HG03025 (cell line): ENCODE measurements at regions not wholly inside any gene's neighbourhood (a gene's known extent, or its start where the extent isn't known, plus 50 kb on each side); places are given as distances from the start of the nearest gene placed in this dataset.
"Not testable (repeated sequence)": the region's sequence is repeated elsewhere in the genome, so short reads cannot be mapped to it uniquely, and the experiment has no call there.

Experiments
- ATAC-seq: cut with Tn5 transposase; IDR thresholded peaks from one replicate; pipeline ENCODE4 v1.9.1; 2021; ENCODE audit warnings: mild to moderate bottlenecking, moderate library complexity; ENCODE audit not compliant: unreplicated experiment, low FRiP score

DNA sequence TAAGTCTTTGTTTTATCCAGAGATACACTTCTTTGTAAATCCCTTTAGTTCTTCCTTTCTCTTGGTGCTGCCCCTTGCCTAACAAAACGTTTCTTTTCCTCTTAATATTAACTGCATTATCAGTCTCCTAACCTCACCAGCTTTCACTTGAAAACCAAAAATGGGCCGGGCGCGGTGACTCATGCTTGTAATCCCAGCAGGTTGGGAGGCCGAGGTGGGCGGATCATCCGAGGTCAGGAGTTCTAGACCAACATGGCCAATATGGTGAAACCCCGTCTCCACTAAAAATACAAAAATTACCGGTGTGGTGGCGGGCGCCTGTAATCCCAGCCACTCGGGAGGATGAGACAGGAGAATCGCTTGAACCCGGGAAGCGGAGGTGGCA is 329.8 kb upstream of the MIR17HG start:
- ATAC-seq: peak; percentile 6

GRCh38 chr13:91020461-91021034 is 326.9 kb upstream of the MIR17HG start:
- no peak for ATAC-seq

DNA sequence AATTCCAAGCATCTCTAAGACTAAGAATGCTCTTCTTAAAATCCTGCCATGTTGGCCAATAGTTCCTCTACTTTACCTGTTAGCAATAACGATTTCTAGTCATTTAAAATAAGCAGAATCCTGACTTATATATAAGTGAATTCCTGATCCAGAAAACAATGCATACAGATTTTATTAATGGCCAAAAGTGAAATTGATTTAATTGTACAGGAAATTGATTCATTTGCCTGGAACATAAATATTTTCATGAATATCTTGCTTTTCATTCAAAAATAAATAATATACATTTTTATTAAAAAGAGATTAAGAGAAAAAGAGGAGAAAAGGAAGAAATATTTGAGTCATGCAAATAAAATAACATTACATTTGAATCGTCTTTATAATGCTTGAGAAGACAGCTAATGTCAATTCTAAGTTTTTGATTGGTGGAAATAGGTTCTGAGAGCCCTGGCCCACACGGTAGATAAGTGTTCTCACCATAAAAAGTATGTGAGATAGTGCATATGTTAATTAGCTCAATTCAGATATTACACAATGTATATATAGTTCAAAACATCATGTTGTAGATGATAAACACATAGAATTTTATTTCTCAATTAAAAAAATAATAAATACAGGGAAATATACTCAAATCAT is 323.2 kb upstream of the MIR17HG start:
- ATAC-seq: no peak

- no peak for ATAC-seq
Observed at GRCh38 chr13:91025442-91025841, 322.0 kb upstream of the MIR17HG start.

DNA sequence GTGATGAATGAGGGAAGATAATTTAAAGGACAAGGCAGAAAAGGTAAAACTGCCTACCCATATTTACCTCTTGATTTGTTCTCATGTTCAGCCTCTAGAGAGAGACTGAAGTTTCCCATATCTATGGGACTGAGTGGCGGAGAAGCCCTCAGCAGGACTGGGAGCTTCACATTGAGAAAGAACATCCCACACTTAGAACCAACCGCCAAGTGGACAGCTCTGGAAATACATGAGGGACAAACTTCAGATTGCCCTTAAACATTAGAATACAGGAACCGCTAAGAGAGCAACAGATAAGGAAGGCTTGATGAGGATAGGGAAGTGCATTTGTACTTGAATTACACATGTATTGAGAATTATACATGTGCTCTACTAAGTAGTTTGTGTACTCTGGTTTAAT is 316.0 kb upstream of the MIR17HG start:
- ATAC-seq: no peak

DNA sequence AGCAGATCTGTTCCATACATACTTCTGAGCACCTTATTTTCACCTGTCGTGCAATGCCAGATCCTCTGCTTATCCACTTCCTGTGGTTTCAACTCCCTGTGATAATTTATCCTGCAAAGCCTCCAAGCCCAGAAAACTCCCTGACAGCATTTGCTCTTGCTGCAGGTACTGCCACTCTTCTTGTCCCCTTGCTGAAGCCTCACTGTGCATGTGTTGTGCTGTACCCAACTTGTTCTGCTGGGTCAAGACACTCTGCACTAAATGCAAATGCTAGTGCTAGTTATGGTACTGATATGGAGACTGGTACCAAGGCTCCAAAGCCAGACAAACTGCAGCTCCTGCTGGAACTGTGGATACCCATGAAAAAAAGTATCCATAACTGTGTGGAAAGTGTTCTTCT is 315.4 kb upstream of the MIR17HG start:
- no peak for ATAC-seq

DNA sequence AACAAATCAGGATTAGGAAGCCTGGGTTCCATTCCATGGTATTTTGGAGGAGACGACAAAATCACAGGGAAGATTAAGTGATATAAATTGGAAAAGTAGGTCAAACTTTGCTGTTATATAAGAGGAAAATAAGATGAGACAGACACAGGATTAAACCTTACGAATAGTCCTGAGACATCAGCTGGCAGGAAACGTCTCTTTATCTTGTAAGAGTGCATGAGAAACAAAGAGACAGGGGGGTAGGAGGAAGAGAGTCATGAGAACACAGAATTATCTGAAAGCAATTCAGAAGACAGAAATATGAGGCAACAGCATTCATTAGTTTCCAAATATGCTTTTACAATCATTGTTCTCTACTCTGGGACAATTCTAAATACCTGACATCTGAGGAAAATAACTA is 310.6 kb upstream of the MIR17HG start:
- no peak for ATAC-seq

DNA sequence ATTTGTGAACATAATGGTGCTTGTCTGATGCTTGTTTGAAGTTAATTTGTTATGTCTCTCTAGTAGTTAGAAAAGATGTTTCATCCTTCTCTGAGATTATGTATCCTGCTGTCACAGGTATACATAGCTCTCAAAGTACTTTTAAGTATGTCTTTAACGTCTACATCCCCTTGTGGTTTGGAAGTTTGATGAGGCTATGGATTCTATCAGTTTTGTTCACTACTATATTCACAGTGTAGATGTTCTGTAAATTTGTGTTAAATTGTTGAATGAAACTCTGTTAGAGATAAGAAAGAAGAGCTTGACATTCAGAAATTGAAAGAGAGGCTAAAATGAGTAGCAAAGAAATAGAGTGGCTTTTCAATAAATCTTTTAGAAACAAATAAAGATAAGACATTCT is 304.6 kb upstream of the MIR17HG start:
- no peak for ATAC-seq

- no peak for ATAC-seq
Observed at GRCh38 chr13:91045351-91046034, 302.0 kb upstream of the MIR17HG start.

DNA sequence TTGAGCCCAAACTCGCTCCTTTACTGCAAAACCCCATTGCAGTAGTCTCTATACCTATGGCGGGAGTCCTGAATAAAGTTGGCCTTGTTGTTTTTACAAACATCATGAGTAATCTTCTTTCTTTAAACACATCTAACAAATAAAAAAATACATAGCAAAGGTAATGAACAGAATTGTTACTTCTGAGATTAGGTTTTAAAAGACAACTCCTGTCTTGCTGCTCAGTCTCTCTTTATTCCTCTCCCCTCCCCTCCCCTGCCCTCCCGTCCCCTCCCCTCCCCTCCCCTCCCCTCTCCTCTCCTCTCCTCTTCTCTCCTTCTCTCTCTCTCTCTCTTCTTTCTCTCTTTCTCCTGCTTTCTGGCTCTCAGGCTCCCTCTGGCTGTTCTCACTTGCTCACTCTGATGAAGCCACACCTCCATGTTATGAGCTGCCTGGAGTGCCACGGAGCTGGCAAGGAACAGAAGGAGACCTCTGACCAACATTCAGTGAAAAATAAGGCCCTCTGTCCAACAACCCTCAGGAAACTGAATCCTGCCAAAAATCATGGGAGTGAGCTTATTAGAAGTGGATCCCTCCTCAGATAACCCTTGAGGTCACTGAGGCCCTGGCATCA is 300.7 kb upstream of the MIR17HG start:
- ATAC-seq: no peak

DNA sequence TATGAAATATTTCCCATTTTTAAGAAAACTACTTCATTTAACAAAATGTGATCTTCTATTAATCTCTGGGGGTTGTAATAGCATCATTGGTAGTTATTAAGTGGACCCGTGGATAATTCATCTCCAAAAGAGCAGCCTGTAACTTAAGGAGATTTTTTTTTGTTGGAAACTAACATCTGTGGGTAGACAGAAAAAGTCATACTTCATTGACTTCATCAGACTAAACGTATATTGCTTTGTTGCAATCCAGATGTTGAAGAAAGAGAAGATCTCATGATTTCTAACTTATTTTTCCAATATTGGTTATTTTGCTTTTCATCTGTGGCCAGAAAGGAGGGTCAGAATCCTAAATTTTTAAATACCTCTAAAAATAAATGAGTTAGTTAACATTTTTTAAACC is 296.5 kb upstream of the MIR17HG start:
- no peak for ATAC-seq

DNA sequence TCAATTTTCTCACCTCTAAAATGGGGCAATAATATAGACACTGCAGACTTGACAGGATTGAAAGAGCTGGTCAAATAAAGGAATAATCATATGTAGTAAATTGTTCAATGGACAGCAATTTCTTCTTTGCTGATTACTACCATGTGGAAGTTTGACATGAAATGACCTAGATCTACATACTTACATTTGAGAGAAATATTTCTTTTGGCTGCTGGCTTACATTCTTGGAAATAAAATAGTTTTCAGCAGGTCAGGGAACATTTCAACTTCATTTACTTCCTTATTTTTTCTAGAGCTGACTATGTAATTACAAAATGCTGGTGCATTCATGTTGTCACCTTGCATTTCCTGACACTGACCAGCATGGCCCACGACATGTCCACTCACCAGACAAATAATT is 294.6 kb upstream of the MIR17HG start:
- ATAC-seq: no peak

DNA sequence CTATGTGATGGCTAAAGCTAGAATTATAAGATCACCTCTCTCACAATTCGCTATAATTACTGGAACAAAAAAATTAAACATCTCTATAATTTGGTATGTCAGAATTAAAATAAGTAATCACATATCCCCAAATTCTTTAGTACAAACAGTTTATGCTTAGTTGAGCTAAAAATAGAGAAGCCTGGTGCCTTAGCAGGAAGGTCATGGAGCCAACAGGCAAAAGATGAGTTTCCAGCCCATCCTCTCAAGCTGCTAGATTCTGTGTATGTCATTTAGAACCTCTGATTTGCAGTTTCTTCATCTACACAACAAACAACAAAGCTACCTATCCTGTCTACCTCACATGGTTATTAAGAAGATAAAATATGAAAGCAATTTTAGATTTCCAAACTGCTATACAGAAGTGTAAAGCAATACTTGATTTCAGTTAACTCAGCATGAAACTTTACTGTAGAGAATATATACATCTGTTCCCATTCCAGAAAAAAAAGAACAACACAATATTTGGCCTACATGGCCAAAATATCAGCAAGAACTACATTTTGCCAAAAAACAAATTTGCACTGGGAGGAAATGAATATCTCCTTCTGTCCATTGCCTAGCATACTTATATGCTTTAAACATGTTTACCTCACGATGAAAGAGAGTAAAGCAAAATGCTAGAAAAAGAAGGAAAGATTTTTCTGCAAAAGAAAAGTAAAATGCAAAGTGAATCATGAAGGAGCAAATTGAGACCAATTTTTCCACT is 294.0 kb upstream of the MIR17HG start:
- no peak for ATAC-seq

GRCh38 chr13:91054902-91055301 is 292.6 kb upstream of the MIR17HG start:
- ATAC-seq: no peak

- ATAC-seq: peak; percentile 90
Observed at GRCh38 chr13:91056746-91057145, 290.7 kb upstream of the MIR17HG start.

DNA sequence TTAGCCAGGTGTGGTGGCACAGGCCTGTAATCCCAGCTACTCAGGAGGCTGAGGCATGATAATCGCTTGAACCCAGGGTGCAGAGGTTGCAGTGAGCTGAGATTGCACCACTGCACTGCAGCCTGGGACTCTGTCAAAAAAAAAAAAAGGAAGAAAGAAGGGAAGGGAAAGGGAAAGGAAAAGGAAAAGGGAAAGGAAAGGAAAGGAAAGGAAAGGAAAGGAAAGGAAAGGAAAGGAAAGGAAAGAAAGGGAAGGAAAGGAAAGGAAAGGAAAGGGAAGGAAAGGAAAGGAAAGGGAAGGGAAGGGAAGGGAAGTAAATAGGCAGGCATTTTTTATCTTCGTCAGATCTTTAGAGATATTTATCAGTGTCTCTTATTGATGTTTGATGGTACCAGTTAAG is 290.0 kb upstream of the MIR17HG start:
- ATAC-seq: not testable (repeated sequence)

- ATAC-seq: no peak
Observed at GRCh38 chr13:91058066-91058465, 289.4 kb upstream of the MIR17HG start.

DNA sequence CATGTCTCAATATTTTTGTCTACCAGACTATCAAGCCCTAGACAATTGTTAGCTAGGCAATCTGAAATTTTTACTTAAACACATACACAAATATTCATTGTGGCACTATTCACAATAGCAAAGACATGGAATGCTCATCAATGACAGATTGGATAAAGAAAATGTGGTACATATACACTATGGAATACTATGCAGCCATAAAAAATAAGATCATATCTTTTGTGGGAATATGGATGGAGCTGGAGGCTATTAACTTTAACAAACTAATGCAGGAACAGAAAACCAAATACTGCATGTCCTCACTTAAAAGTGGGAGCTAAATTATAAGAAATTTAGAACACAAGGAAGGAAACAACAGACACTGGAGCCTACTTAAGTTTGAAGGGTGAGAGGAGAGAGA is 288.6 kb upstream of the MIR17HG start:
- ATAC-seq: no peak

DNA sequence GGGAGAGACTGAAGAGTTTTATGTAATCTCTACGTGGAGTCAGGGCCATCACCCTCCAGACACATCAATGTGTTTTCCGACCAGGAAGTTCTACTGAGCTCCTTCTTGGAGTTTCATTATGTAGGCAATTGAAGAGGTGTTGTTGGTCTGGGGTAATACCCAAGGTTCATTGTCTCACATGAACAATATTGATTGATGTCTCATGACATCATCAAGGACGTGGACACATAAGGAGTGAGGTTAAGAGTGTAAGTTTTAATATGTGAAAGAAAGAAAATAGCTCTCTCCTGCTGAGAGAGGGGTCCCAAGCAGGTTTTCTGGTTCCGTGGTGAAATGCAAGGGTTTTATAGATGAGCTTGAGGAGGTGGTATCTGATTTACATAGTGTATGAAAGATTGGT is 280.7 kb upstream of the MIR17HG start:
- ATAC-seq: no peak

DNA sequence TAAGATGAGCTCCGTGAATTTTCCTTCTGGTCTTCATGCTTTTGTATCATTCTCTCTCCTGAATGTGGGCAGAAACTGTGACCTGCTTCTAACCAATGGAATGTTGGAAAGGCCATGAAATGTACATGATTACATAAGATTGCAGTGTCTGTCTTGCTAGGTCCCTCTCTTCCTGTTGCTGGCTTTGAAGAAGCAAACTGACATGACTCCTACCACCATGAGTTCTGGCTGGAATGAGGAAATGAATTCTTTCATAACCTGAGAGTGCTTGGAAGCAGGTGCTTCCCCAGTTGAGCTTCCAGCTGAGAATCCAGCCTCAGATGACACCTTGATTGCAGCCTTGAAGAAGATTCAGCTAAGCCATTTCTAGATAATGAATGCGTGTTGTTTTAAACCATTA is 275.0 kb upstream of the MIR17HG start:
- ATAC-seq: no peak

DNA sequence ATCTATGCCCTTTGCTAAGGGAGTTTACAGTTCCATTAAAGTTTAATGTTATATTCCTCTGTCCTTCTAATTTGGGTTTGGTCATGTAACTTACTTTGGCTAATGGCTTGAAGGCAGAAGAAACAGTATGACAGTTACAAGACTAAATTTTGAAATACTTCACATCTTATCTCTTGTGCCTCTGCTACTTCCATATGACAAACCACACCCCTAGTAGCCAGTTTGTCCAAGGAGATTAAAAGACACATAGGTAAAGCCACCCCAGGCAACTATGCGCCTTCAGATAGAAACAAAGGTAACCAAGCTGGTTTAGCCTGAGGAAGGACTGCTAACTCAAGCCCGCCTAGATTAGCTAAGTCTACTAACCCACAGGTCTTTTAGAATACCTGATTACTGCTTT is 273.4 kb upstream of the MIR17HG start:
- no peak for ATAC-seq
